Neural crest cell (in vitro differentiated cells): ENCODE measurements at regions not wholly inside any gene's neighbourhood (a gene's known extent, or its start where the extent isn't known, plus 50 kb on each side); places are given as distances from the start of the nearest gene placed in this dataset.

Experiments used
- DNase-seq: peaks from one replicate; pipeline ENCODE4 v3.0.0; 2021; ENCODE audit warnings: low read depth, mixed read lengths, low spot score
- H3K27ac Mint-ChIP-seq: one replicate; pipeline ENCODE4 v1.8.0; 2021; ENCODE audit warnings: mild to moderate bottlenecking, mixed read lengths; ENCODE audit not compliant: unreplicated experiment
- H3K27me3 Mint-ChIP-seq: 2 replicates; pipeline ENCODE4 v1.8.0; 2021; ENCODE audit warnings: low read depth, mild to moderate bottlenecking, mixed read lengths
- H3K36me3 Mint-ChIP-seq: 2 replicates; pipeline ENCODE4 v1.8.0; 2021; ENCODE audit warnings: low read depth, mild to moderate bottlenecking, mixed read lengths
- H3K4me1 Mint-ChIP-seq: 2 replicates; pipeline ENCODE4 v1.8.0; 2021; ENCODE audit warnings: mixed read lengths
- H3K4me3 Mint-ChIP-seq: one replicate; pipeline ENCODE4 v1.8.0; 2021; ENCODE audit warnings: mild to moderate bottlenecking, mixed read lengths
- H3K9me3 Mint-ChIP-seq: 2 replicates; pipeline ENCODE4 v1.8.0; 2021; ENCODE audit warnings: mixed read lengths
- TF ChIP-seq, protein P1 (sequence below): fragments of 200-600 bp; sonication (generic); conservative IDR thresholded peaks from 2 replicates; pipeline ENCODE4 v1.5.0; 2021; ENCODE audit warnings: antibody characterized with exemption, mild to moderate bottlenecking

DNA sequence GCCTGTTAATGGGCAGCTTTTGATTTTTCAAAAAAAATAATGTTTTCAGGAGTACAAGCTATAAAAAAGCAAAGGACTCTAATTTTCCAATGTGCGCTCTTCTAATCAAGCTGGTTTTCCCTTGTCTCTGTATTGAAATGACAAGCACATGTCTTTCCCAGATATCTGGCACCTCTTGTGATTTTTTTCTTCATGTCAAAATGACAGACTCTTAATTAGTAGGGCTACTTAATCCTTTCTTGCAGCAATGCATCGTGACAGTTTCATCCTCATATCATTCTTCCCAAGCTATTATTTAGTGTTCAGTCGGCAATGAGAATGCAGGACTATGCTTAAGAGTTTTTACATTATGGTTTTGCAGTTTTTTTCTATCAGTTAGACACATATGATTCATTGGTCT is 139.5 kb downstream of the MAGEC1 start:
- peaks cover 8% of the 10 kb centered on the region for H3K9me3 Mint-ChIP-seq

DNA sequence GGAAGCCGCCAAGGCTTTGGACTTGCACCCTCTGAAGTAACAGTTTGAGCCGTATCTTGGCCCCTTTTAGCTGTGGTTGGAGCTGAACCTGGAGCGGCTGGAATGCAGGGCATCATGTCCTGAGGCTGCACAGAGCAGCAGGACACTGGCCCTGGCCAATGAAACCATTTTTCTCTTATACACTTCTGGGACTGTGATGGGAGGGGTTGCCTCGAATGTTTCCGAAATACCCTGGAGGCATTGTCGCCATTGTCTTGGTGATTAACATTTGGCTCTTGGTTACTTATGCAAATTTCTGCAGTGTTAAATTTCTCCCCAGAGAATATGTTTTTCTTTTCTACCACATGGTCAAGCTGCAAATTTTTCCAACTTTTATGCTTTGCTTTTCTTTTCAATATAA is 137.2 kb downstream of the MAGEC1 start:
- Mint-ChIP-seq H3K4me1 (no peaks in the 10 kb centered on the region), H3K9me3 (peaks cover 6% of the 10 kb centered on the region), H3K36me3 (no peaks in the 10 kb centered on the region), H3K27ac (no peak overlapping the region), H3K27me3 (no peaks in the 10 kb centered on the region), H3K4me3 (no peak overlapping the region)
- TF ChIP-seq, protein P1, sequence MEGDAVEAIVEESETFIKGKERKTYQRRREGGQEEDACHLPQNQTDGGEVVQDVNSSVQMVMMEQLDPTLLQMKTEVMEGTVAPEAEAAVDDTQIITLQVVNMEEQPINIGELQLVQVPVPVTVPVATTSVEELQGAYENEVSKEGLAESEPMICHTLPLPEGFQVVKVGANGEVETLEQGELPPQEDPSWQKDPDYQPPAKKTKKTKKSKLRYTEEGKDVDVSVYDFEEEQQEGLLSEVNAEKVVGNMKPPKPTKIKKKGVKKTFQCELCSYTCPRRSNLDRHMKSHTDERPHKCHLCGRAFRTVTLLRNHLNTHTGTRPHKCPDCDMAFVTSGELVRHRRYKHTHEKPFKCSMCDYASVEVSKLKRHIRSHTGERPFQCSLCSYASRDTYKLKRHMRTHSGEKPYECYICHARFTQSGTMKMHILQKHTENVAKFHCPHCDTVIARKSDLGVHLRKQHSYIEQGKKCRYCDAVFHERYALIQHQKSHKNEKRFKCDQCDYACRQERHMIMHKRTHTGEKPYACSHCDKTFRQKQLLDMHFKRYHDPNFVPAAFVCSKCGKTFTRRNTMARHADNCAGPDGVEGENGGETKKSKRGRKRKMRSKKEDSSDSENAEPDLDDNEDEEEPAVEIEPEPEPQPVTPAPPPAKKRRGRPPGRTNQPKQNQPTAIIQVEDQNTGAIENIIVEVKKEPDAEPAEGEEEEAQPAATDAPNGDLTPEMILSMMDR, result no peak
- DNase-seq, result no peak

More for the DNA sequence above, 139.5 kb downstream of the MAGEC1 start:
- Mint-ChIP-seq H3K27me3 (no peaks in the 10 kb centered on the region), H3K27ac (no peak overlapping the region), H3K4me3 (no peak overlapping the region), H3K36me3 (no peaks in the 10 kb centered on the region), H3K4me1 (no peaks in the 10 kb centered on the region)
- no peak for DNase-seq
- TF ChIP-seq, protein P1, result no peak

DNA sequence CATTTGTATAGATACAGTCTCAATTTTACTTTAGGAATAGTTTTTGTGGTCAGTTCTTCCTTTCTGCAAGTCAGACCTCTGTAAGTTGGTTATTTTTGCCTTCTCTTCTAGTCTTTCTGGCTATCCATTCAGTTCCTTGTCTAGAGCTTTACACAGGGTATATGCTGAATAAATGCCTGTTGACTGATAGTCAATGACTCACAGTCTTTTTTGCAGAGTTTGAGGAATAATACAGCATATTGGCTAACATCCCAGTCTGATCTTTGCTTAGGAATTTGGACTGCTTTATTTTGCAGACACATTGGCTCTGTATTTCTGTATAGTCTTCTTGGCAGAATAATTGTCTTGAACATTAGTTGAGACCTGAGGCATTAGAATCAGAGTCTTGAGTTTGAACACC is 132.4 kb downstream of the MAGEC1 start:
- DNase-seq, result no peak
- Mint-ChIP-seq H3K27ac (no peak overlapping the region), H3K36me3 (no peaks in the 10 kb centered on the region), H3K9me3 (peaks cover 10% of the 10 kb centered on the region), H3K4me1 (no peaks in the 10 kb centered on the region), H3K27me3 (no peaks in the 10 kb centered on the region), H3K4me3 (no peak overlapping the region)
- TF ChIP-seq, protein P1, result no peak

DNA sequence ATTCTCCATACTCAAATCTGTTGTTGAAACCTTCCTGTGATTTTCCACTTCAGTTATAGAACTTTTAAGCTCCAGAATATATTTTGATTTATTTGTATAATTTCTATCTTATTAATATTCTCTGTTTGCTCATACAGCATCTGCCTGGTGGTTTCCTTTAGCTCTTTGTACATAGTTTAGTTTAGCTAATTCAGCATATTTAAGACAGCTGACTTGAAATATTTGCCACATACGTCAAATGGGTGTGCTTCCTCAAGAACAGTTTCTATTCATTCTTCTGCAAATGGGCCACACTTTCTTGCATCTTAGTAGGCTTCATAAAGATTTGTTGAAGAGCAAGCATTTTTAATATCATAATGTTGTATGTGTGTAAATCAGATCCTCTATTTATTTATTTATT is 101.8 kb downstream of the MAGEC1 start:
- Mint-ChIP-seq H3K4me3 (no peak overlapping the region), H3K9me3 (peaks cover 15% of the 10 kb centered on the region), H3K27me3 (no peaks in the 10 kb centered on the region), H3K4me1 (no peaks in the 10 kb centered on the region), H3K36me3 (no peaks in the 10 kb centered on the region), H3K27ac (no peak overlapping the region)
- DNase-seq, result no peak
- TF ChIP-seq, protein P1, result no peak

- no peaks in the 10 kb centered on the region for H3K27me3 Mint-ChIP-seq
- no peak overlapping the region for H3K4me3 Mint-ChIP-seq
- TF ChIP-seq, protein P1, result no peak
- no peak for DNase-seq
- H3K27ac Mint-ChIP-seq, result no peak overlapping the region
- no peaks in the 10 kb centered on the region for H3K4me1 Mint-ChIP-seq
- H3K36me3 Mint-ChIP-seq, result no peaks in the 10 kb centered on the region
- H3K9me3 Mint-ChIP-seq, result peaks cover 17% of the 10 kb centered on the region
Measured at GRCh38 chrX:142002471-142002870, 98.8 kb downstream of the MAGEC1 start.

- Mint-ChIP-seq H3K4me1 (no peaks in the 10 kb centered on the region), H3K27me3 (no peaks in the 10 kb centered on the region), H3K36me3 (no peaks in the 10 kb centered on the region), H3K27ac (no peak overlapping the region), H3K9me3 (peaks cover 17% of the 10 kb centered on the region), H3K4me3 (no peak overlapping the region)
- TF ChIP-seq, protein P1, result no peak
- DNase-seq, result no peak
Measured at GRCh38 chrX:142001934-142002333, 98.2 kb downstream of the MAGEC1 start.
